ENCODE measurements at regions not wholly inside any gene's neighbourhood (a gene's known extent, or its start where the extent isn't known, plus 50 kb on each side); places are given as distances from the start of the nearest gene placed in this dataset.

DNA sequence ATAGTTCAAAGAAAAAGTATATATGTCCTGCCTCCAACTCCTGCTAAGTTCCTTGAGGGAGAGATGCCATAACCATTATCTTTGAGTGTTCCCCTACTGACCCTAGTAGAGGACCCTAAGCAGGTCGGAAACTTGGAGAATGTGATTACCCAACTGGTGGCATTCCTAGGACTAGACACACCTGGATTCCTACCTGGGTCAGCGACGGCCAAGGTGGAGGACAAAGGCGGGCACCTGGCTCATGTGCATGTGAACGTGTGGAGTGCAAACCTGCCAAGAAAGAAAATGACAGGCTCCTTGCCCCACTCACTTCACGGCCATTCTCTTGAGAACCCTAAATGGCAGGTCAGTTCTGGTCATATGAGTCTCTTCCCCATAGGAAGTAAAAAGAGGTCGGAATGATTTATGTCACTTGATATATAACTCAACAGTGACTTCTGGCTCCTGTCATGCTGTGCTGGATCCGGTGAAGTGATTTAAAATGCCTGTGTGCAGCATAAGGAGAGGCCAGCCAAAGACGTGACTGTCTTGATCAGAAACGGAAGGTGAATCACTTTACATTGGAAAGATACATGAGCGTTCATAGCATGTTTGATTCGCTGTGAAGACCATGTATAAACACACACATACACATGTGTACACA is 371.6 kb downstream of the EIPR1 start:
- TF ChIP-seq, protein P1, sequence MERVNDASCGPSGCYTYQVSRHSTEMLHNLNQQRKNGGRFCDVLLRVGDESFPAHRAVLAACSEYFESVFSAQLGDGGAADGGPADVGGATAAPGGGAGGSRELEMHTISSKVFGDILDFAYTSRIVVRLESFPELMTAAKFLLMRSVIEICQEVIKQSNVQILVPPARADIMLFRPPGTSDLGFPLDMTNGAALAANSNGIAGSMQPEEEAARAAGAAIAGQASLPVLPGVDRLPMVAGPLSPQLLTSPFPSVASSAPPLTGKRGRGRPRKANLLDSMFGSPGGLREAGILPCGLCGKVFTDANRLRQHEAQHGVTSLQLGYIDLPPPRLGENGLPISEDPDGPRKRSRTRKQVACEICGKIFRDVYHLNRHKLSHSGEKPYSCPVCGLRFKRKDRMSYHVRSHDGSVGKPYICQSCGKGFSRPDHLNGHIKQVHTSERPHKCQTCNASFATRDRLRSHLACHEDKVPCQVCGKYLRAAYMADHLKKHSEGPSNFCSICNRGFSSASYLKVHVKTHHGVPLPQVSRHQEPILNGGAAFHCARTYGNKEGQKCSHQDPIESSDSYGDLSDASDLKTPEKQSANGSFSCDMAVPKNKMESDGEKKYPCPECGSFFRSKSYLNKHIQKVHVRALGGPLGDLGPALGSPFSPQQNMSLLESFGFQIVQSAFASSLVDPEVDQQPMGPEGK (CRISPR knock-in tag; IDR thresholded peaks at IDR 0.05; ENCODE audit: borderline replicate concordance), result no peak
- TF ChIP-seq SNAI2 (CRISPR knock-in tag; IDR thresholded peaks at IDR 0.05), result no peak
- TF ChIP-seq ZFP30 (CRISPR knock-in tag; IDR thresholded peaks at IDR 0.05), result no peak
- TF ChIP-seq ISL1 (CRISPR knock-in tag; IDR thresholded peaks at IDR 0.05), result no peak
- no peak for TF ChIP-seq ZC3H10 (CRISPR knock-in tag; IDR thresholded peaks at IDR 0.05)
- TF ChIP-seq TCF4 (CRISPR knock-in tag; IDR thresholded peaks at IDR 0.05; ENCODE audit: borderline replicate concordance), result no peak

Measured in SK-N-SH treated with all-trans-retinoic acid at 6 μM for 48 hours (cell line).